Nephron progenitor cell (in vitro differentiated cells): ENCODE measurements at regions not wholly inside any gene's neighbourhood (a gene's known extent, or its start where the extent isn't known, plus 50 kb on each side); places are given as distances from the start of the nearest gene placed in this dataset.

ENCODE experiments used
- DNase-seq: peaks from one replicate; pipeline ENCODE4 v3.0.0; 2021
- H3K27ac Mint-ChIP-seq: 2 replicates; pipeline ENCODE4 v1.8.0; 2021; ENCODE audit warnings: mild to moderate bottlenecking, moderate library complexity, mixed read lengths
- H3K27me3 Mint-ChIP-seq: 2 replicates; pipeline ENCODE4 v1.8.0; 2021; ENCODE audit warnings: mild to moderate bottlenecking, low read depth, mixed read lengths; ENCODE audit not compliant: poor library complexity
- H3K36me3 Mint-ChIP-seq: 2 replicates; pipeline ENCODE4 v1.8.0; 2021; ENCODE audit warnings: low read depth, mixed read lengths
- H3K4me1 Mint-ChIP-seq: 2 replicates; pipeline ENCODE4 v1.8.0; 2021; ENCODE audit warnings: mixed read lengths
- H3K4me3 Mint-ChIP-seq: 2 replicates; pipeline ENCODE4 v1.8.0; 2021; ENCODE audit warnings: mild to moderate bottlenecking, moderate library complexity, mixed read lengths
- H3K9me3 Mint-ChIP-seq: 2 replicates; pipeline ENCODE4 v1.8.0; 2021; ENCODE audit warnings: mild to moderate bottlenecking, moderate library complexity, mixed read lengths
- TF ChIP-seq, protein P1 (sequence below): fragments of 200-600 bp; sonication (generic); IDR thresholded peaks from 2 replicates; pipeline ENCODE4 v1.5.0; 2021; ENCODE audit warnings: antibody characterized with exemption

DNA sequence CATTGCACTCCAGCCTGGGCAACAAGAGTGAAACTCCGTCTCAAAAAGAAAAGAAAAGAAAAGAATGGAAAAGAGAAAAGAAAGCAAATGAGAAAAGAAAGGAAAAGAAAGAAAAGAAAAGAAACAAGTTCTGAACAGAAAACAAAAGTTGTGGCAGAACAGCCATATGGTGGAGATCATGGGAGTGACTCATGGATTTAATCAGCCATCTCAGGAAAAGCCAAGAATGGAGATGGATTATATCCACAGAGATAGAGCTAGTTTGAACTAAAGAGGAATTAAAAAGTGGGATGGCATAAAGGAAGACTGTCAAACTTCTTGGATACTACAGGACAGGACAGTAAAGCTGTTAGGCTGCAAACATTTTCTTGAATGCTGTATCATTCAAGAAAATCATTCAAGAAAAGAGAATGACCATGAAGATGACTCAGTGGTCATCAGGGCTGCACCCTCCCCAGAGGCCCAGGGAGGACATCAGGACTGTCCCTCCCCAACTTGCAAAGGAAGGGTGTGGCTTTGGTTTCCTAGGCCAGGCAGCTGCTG, 120.6 kb downstream of the USP22 start:
- TF ChIP-seq, protein P1, sequence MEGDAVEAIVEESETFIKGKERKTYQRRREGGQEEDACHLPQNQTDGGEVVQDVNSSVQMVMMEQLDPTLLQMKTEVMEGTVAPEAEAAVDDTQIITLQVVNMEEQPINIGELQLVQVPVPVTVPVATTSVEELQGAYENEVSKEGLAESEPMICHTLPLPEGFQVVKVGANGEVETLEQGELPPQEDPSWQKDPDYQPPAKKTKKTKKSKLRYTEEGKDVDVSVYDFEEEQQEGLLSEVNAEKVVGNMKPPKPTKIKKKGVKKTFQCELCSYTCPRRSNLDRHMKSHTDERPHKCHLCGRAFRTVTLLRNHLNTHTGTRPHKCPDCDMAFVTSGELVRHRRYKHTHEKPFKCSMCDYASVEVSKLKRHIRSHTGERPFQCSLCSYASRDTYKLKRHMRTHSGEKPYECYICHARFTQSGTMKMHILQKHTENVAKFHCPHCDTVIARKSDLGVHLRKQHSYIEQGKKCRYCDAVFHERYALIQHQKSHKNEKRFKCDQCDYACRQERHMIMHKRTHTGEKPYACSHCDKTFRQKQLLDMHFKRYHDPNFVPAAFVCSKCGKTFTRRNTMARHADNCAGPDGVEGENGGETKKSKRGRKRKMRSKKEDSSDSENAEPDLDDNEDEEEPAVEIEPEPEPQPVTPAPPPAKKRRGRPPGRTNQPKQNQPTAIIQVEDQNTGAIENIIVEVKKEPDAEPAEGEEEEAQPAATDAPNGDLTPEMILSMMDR: no peak
- peak overlapping the region; percentile 7 for H3K27ac Mint-ChIP-seq
- H3K9me3 Mint-ChIP-seq: peaks cover 15% of the 10 kb centered on the region
- peaks cover 33% of the 10 kb centered on the region for H3K36me3 Mint-ChIP-seq
- H3K4me3 Mint-ChIP-seq: no peak overlapping the region
- no peak for DNase-seq
- H3K27me3 Mint-ChIP-seq: no peaks in the 10 kb centered on the region
- H3K4me1 Mint-ChIP-seq: no peaks in the 10 kb centered on the region

DNA sequence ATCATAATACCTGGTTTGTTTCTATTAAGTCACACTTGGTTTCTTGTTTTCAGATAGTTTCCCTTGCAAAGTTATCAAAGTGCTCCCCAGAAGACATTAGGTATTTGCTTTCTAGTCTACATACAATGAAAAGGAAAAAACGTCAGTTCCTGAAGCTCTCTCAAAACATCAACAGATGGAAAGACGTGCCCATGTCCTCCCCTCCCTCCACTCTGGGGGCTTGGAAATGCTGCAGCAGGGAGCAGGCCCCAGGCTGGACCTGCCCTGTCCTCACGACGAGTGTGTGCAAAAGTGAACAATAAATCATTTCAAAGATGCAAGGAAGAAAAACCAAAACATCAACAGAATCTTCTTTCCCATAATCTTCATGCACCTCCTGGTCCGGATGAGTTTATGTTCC, 118.5 kb downstream of the USP22 start:
- Mint-ChIP-seq H3K27me3 (no peaks in the 10 kb centered on the region), H3K4me3 (no peak overlapping the region), H3K4me1 (no peaks in the 10 kb centered on the region), H3K27ac (no peak overlapping the region), H3K36me3 (peaks cover 19% of the 10 kb centered on the region), H3K9me3 (no peaks in the 10 kb centered on the region)
- DNase-seq: no peak
- TF ChIP-seq, protein P1: no peak

DNA sequence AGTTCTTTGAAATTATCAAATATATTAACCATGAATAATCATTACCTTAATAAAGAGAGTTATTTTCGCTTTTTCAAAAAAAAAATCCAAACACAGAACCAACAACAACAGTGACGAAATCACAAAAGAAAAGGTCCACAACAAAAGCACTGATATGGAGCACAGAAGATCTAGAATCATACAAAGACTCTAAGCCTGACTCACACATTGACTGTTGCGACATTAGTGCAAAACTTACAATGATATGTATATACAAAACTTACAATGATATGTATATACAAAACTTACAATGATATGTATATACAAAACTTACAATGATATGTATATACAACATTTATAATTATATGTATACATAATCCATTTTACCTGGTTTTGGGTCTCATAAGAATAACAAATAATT, 117.7 kb downstream of the USP22 start:
- Mint-ChIP-seq H3K4me1 (no peaks in the 10 kb centered on the region), H3K27ac (no peak overlapping the region), H3K36me3 (peaks cover 17% of the 10 kb centered on the region), H3K4me3 (no peak overlapping the region), H3K27me3 (no peaks in the 10 kb centered on the region), H3K9me3 (no peaks in the 10 kb centered on the region)
- TF ChIP-seq, protein P1: no peak
- no peak for DNase-seq

DNA sequence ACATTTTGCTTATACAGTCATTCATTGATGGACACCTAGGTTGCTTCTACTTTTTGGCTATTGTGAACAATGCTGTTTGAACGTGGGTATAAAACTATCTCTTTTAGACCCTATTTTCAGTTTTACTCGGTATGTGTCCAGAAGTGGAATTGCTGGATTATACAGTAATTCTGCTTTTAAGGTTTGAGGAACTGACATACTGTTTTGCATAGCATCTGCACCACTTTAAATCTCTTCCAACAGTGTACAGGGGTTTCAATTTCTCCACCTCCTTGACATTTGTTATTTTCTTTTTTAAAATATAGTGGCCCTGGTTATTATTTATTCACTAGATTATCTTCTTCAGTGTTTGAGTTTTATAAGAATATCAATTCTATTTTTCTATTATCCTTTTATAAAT, 116.9 kb downstream of the USP22 start:
- TF ChIP-seq, protein P1: no peak
- no peaks in the 10 kb centered on the region for H3K4me1 Mint-ChIP-seq
- H3K36me3 Mint-ChIP-seq: peaks cover 23% of the 10 kb centered on the region
- no peak for DNase-seq
- no peak overlapping the region for H3K27ac Mint-ChIP-seq
- no peaks in the 10 kb centered on the region for H3K9me3 Mint-ChIP-seq
- no peak overlapping the region for H3K4me3 Mint-ChIP-seq
- no peaks in the 10 kb centered on the region for H3K27me3 Mint-ChIP-seq

DNA sequence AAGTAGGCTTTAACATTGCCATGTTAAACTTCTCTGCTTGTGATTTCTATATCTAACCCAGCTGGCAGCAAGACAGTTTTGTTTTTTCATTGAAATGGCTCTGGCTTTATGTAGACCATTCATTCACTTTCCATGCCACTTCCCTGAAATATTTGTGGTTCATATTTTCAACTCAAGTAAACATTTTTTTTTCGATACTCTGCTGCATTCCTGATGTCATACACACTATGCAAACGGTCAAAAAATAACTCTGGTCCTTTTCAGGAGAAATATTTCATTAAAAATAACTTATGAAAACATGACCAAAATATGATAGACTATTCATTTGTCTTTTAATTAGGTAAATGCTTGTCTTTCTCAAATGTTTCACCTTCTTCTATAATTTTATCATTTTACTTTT, 116.3 kb downstream of the USP22 start:
- no peaks in the 10 kb centered on the region for H3K9me3 Mint-ChIP-seq
- H3K27ac Mint-ChIP-seq: no peak overlapping the region
- H3K36me3 Mint-ChIP-seq: peaks cover 27% of the 10 kb centered on the region
- DNase-seq: no peak
- no peaks in the 10 kb centered on the region for H3K4me1 Mint-ChIP-seq
- no peaks in the 10 kb centered on the region for H3K27me3 Mint-ChIP-seq
- no peak overlapping the region for H3K4me3 Mint-ChIP-seq
- TF ChIP-seq, protein P1: no peak

DNA sequence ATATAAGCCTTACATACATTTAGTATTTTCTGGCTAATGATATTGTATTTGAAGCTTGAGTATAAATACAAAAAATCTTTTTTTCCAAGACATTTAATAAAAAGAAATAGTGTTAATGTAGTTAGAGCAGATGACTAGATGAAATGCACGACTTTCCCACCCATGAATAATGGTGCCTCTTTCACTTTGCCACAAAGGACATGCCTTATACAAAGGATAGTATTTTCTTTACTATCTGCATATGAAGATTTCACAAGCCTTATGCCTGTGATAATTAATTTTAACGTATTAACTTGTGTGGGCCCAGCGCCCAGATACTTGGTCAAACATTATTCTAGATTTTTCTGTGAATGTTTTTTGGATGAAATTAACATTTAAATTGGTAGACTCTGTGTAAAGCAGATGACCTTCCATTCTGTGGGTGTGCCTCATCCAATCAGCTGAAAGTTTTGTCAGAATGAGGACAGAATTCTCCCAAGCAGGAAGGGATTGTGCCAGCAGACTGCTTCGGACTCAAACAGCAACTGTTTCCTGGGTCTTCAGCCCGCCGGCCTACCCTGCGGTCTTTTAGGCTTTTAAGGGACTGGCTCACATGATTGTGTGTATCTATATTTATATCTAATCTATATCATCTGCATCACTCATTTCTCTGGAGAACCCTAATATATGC, 115.4 kb downstream of the USP22 start:
- no peak overlapping the region for H3K27ac Mint-ChIP-seq
- no peak overlapping the region for H3K4me3 Mint-ChIP-seq
- H3K36me3 Mint-ChIP-seq: peaks cover 36% of the 10 kb centered on the region

More for the DNA sequence above, 115.4 kb downstream of the USP22 start:
- no peaks in the 10 kb centered on the region for H3K9me3 Mint-ChIP-seq
- no peaks in the 10 kb centered on the region for H3K4me1 Mint-ChIP-seq
- TF ChIP-seq, protein P1: no peak
- DNase-seq: no peak
- H3K27me3 Mint-ChIP-seq: no peaks in the 10 kb centered on the region
